IMR-90 (cell line): ENCODE measurements at regions not wholly inside any gene's neighbourhood (a gene's known extent, or its start where the extent isn't known, plus 50 kb on each side); places are given as distances from the start of the nearest gene placed in this dataset.

Source experiments
- BHLHE40 ChIP-seq: fragments of 150-350 bp; IDR thresholded peaks from 2 replicates; pipeline ENCODE4 v1.6.1; 2016; ENCODE audit warnings: mild to moderate bottlenecking, low read depth, low read length
- CEBPB ChIP-seq: IDR thresholded peaks from 2 replicates; pipeline ENCODE4 v1.6.1; 2012; ENCODE audit warnings: low read depth, low read length, improper control_type of control experiment
- CHD1 ChIP-seq: IDR thresholded peaks from 2 replicates; pipeline ENCODE4 v1.6.1; 2012; ENCODE audit warnings: low read depth, low read length, improper control_type of control experiment
- CTCF ChIP-seq: conservative IDR thresholded peaks from 2 replicates; pipeline ENCODE4 v1.5.1; 2012; ENCODE audit warnings: mild to moderate bottlenecking, low read depth, low read length, improper control_type of control experiment
- MAFK ChIP-seq: IDR thresholded peaks from 2 replicates; pipeline ENCODE4 v1.6.1; 2012; ENCODE audit warnings: low read depth, low read length, improper control_type of control experiment
- MAZ ChIP-seq: IDR thresholded peaks from 2 replicates; pipeline ENCODE4 v1.6.1; 2012; ENCODE audit warnings: low read depth, mild to moderate bottlenecking, low read length, improper control_type of control experiment, moderate library complexity, borderline replicate concordance
- MXI1 ChIP-seq: IDR thresholded peaks from 2 replicates; pipeline ENCODE4 v1.6.1; 2012; ENCODE audit warnings: low read depth, mild to moderate bottlenecking, low read length, moderate library complexity, borderline replicate concordance
- NFE2L2 ChIP-seq: fragments of 150-350 bp; IDR thresholded peaks from 2 replicates; pipeline ENCODE4 v1.6.1; 2016; ENCODE audit warnings: low read depth, mild to moderate bottlenecking, low read length
- POLR2A ChIP-seq: IDR thresholded peaks from 2 replicates; pipeline ENCODE4 v1.6.1; 2012; ENCODE audit warnings: mild to moderate bottlenecking, low read depth, low read length
- RAD21 ChIP-seq: IDR thresholded peaks from 2 replicates; pipeline ENCODE4 v1.6.1; 2012; ENCODE audit warnings: low read length, improper control_type of control experiment
- RCOR1 ChIP-seq: IDR thresholded peaks from 2 replicates; pipeline ENCODE4 v1.6.1; 2012; ENCODE audit warnings: mild to moderate bottlenecking, low read length, improper control_type of control experiment; ENCODE audit not compliant: insufficient replicate concordance
- RFX5 ChIP-seq: IDR thresholded peaks from 2 replicates; pipeline ENCODE4 v1.8.0; 2012; ENCODE audit warnings: low read depth, mild to moderate bottlenecking, low read length, moderate library complexity
- SMC3 ChIP-seq: fragments of 150-350 bp; IDR thresholded peaks from 2 replicates; pipeline ENCODE4 v1.6.1; 2016; ENCODE audit warnings: low read depth, mild to moderate bottlenecking, antibody characterized with exemption, low read length, moderate library complexity
- USF2 ChIP-seq: fragments of 150-350 bp; IDR thresholded peaks from 2 replicates; pipeline ENCODE4 v1.6.1; 2017; ENCODE audit warnings: mild to moderate bottlenecking, antibody characterized with exemption, low read length, low read depth

- TF ChIP-seq RAD21 (no peak), MAFK (no peak), POLR2A (no peak), RCOR1 (no peak), CTCF (no peak), CHD1 (no peak), CEBPB (no peak), SMC3 (no peak), MAZ (no peak), NFE2L2 (no peak), MXI1 (no peak), BHLHE40 (no peak), RFX5 (no peak), USF2 (no peak)
Observed at GRCh38 chr13:48842316-48842715, 133.4 kb upstream of the FNDC3A start.
